Gastrocnemius medialis (tissue), 4 donors: ENCODE measurements at regions not wholly inside any gene's neighbourhood (a gene's known extent, or its start where the extent isn't known, plus 50 kb on each side); places are given as distances from the start of the nearest gene placed in this dataset.

Source experiments
- ATAC-seq, 2 donors: fragments of 150-250 bp; one replicate each; pipeline ENCODE4 v1.9.1; 2016
- DNase-seq, 2 donors: peaks; one replicate each; pipeline ENCODE4 v3.0.0-alpha.2; 2019
- H3K27ac ChIP-seq, 4 donors: fragments of 200-600 bp; sonication (generic); 1 replicate in 1 of 4; 2 replicates in 3 of 4; pipeline ENCODE4 v1.5.1; 2016 to 2018; ENCODE audit warnings: mild to moderate bottlenecking in 2 of 4, moderate library complexity in 1 of 4
- H3K27me3 ChIP-seq, 3 donors: fragments of 200-600 bp; sonication (generic) in 2 of 3; 1 replicate in 1 of 3; 2 replicates in 2 of 3; pipeline versions ENCODE4 v1.5.1 to v1.6.0; 2016 to 2019; ENCODE audit warnings: mild to moderate bottlenecking in 1 of 3, moderate library complexity in 1 of 3
- H3K36me3 ChIP-seq, 2 donors: fragments of 200-600 bp; sonication (generic) in 1 of 2; one replicate each; pipeline ENCODE4 v1.5.1; 2017 to 2018
- H3K4me1 ChIP-seq, 2 donors: fragments of 200-600 bp; sonication (generic) in 1 of 2; one replicate each; pipeline ENCODE4 v1.5.1; 2016 to 2017; ENCODE audit warnings: mild to moderate bottlenecking in 2 of 2
- H3K4me3 ChIP-seq, 4 donors: fragments of 200-600 bp; sonication (generic) in 3 of 4; 1 replicate in 1 of 4; 2 replicates in 3 of 4; pipeline ENCODE4 v1.5.1; 2016 to 2019; ENCODE audit warnings: mild to moderate bottlenecking in 2 of 4
- H3K9me3 ChIP-seq, 3 donors: fragments of 200-600 bp; sonication (generic) in 2 of 3; 1 replicate in 1 of 3; 2 replicates in 2 of 3; pipeline ENCODE4 v1.5.1; 2016 to 2019
- POLR2A ChIP-seq, 2 donors: fragments of 450-650 bp; IDR thresholded peaks; one replicate each; pipeline ENCODE4 v1.6.1; 2017; ENCODE audit warnings: antibody characterized with exemption in 2 of 2, mild to moderate bottlenecking in 2 of 2, moderate library complexity in 2 of 2
- in situ Hi-C, 4 donors: fragments of 200-750 bp; cut with MboI; loops; one replicate each; pipeline versions ENCODE4 v1.15.0 to v1.8.0; 2017; ENCODE audit warnings: low sequenced_read_pairs in 4 of 4
- intact Hi-C: fragments of 100-400 bp; cut with DNase I; formaldehyde crosslinking; loops from one replicate; pipeline ENCODE4 v1.15.1; 2023; ENCODE audit warnings: low total_unique reads
- TF ChIP-seq, protein P1 (sequence below), 5 experiments: fragments of 450-650 bp in 3 of 5; fragments of 200-600 bp in 2 of 5; sonication (generic) in 2 of 5; IDR thresholded peaks in 4 of 5; conservative IDR thresholded peaks in 1 of 5; 1 replicate in 4 of 5; 2 replicates in 1 of 5; pipeline ENCODE4 v1.5.1; 2016 to 2019; ENCODE audit warnings: antibody characterized with exemption in 5 of 5, mild to moderate bottlenecking in 3 of 5, moderate library complexity in 3 of 5

DNA sequence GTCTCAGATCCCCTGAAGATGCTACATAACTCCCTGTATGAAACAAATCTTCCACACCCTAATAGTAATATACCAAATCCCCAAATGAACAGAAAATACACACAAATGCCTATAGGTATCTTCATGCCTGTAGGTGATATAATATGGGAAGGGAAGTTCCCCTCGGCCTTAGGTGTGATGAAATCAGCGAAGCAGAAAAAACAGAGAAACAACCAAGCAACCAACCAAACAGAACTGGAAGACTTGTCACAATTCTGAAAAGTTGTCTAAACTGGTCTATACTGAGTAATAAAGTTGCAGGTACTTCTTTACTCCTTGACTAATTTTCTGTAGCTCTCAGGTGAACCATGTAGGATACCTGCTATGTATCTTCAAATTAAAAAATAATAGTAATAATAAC, 82.2 kb upstream of the SATB1 start:
- DNase-seq (no peak), ATAC-seq (no peak)
- TF ChIP-seq, protein P1, sequence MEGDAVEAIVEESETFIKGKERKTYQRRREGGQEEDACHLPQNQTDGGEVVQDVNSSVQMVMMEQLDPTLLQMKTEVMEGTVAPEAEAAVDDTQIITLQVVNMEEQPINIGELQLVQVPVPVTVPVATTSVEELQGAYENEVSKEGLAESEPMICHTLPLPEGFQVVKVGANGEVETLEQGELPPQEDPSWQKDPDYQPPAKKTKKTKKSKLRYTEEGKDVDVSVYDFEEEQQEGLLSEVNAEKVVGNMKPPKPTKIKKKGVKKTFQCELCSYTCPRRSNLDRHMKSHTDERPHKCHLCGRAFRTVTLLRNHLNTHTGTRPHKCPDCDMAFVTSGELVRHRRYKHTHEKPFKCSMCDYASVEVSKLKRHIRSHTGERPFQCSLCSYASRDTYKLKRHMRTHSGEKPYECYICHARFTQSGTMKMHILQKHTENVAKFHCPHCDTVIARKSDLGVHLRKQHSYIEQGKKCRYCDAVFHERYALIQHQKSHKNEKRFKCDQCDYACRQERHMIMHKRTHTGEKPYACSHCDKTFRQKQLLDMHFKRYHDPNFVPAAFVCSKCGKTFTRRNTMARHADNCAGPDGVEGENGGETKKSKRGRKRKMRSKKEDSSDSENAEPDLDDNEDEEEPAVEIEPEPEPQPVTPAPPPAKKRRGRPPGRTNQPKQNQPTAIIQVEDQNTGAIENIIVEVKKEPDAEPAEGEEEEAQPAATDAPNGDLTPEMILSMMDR (IDR thresholded peaks at IDR 0.05 in 4 of 5, conservative IDR thresholded peaks at IDR 0.05 in 1 of 5): no peak
- TF ChIP-seq POLR2A (IDR thresholded peaks at IDR 0.05): no peak
- Histone ChIP-seq H3K27me3 (no peaks in the 10 kb centered on the region), H3K4me3 (no peak overlapping the region), H3K9me3 (no peaks in the 10 kb centered on the region), H3K27ac (no peak overlapping the region), H3K4me1 (no peaks in the 10 kb centered on the region), H3K36me3 (no peaks in the 10 kb centered on the region)
- intact Hi-C loops (no loop called here), in situ Hi-C loops (no loop called here)

DNA sequence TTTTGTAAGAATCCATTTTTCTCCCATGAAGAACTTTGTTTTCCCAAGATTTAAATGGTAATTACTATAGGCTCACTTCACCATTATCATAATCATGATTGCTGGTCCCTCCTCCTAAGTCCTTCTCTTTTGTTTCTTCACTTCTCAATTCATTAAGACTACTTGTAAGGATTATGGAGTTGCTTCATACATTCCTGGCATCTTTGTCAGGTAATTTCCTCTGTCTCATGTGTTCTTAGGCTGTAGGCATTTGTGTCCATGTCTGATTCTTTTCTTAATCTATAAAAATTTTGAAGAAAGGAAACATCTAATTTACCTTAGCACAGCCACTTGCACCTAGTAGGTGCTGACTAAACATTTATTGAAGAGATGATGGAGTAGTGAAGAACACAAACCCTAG, 79.9 kb upstream of the SATB1 start:
- no peak for DNase-seq
- no peaks in the 10 kb centered on the region for H3K27me3 ChIP-seq
- no peak overlapping the region for H3K4me3 ChIP-seq
- no peaks in the 10 kb centered on the region for H3K36me3 ChIP-seq
- H3K27ac ChIP-seq: no peak overlapping the region
- TF ChIP-seq, protein P1 (IDR thresholded peaks at IDR 0.05 in 4 of 5, conservative IDR thresholded peaks at IDR 0.05 in 1 of 5): no peak
- TF ChIP-seq POLR2A (IDR thresholded peaks at IDR 0.05): no peak
- H3K4me1 ChIP-seq: no peaks in the 10 kb centered on the region
- ATAC-seq: no peak
- intact Hi-C loops (no loop called here), in situ Hi-C loops (no loop called here)
- H3K9me3 ChIP-seq: no peaks in the 10 kb centered on the region

DNA sequence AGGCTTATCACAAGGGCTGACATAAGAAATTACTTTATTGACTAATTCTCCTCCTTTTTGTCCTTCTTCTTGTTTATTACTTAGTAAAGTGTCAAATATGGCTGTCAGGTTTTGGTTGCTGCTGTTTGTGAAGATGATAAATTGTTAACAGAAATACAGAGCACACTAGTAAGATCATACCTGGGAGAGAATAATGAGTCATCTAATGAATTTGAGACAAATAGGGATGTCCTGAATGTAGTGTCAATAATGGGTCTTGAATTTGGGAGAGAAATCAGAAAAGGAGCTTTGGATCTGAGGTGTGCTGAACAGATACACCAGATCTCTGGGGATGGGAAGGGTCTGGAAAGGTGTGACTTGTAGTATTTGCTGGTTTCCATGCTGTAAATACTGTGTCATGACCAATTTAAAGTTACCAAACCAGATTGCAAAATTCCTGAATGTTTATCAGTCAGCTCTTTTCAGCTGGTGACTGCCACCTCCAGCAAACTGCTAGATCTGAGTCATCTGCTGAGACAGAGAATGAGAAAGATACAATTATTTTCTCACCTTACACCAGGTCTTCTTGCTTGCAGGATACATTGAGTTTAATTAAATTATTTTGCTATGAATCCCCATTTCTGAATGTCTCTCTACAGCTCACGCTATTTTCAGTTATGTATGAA, 76.7 kb upstream of the SATB1 start:
- TF ChIP-seq, protein P1 (IDR thresholded peaks at IDR 0.05 in 4 of 5, conservative IDR thresholded peaks at IDR 0.05 in 1 of 5): no peak
- no peak for TF ChIP-seq POLR2A (IDR thresholded peaks at IDR 0.05)
- no peaks in the 10 kb centered on the region for H3K4me1 ChIP-seq
- no peak overlapping the region for H3K27ac ChIP-seq
- no peaks in the 10 kb centered on the region for H3K9me3 ChIP-seq
- H3K4me3 ChIP-seq: no peak overlapping the region
- H3K27me3 ChIP-seq: no peaks in the 10 kb centered on the region
- no peaks in the 10 kb centered on the region for H3K36me3 ChIP-seq
- in situ Hi-C loops: no loop called here
- no peak for ATAC-seq
- intact Hi-C loops: no loop called here
- no peak for DNase-seq

DNA sequence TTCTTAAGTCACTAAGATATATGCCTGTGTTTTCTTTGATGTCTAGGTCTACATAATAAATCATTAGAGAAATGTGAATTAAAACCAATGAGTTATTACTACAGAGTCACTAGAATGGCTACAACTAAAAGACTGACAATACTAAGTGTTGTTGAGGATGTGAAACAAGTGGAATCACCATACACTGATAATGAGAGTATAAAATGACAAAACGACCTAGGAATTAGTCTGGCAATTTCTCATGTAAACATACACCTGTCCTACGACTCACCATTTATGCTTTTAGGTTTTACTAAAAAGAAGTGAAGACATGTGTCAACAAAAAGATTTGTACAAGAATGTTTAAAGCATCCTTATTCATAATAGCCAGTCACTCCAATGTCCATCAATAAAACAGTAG, 75.2 kb upstream of the SATB1 start:
- ATAC-seq (no peak), DNase-seq (no peak)
- intact Hi-C loops (no loop called here), in situ Hi-C loops (no loop called here)
- Histone ChIP-seq H3K4me3 (no peak overlapping the region), H3K27ac (no peak overlapping the region), H3K27me3 (no peaks in the 10 kb centered on the region), H3K36me3 (no peaks in the 10 kb centered on the region), H3K4me1 (no peaks in the 10 kb centered on the region), H3K9me3 (no peaks in the 10 kb centered on the region)
- no peak for TF ChIP-seq POLR2A (IDR thresholded peaks at IDR 0.05)
- TF ChIP-seq, protein P1 (IDR thresholded peaks at IDR 0.05 in 4 of 5, conservative IDR thresholded peaks at IDR 0.05 in 1 of 5): no peak

DNA sequence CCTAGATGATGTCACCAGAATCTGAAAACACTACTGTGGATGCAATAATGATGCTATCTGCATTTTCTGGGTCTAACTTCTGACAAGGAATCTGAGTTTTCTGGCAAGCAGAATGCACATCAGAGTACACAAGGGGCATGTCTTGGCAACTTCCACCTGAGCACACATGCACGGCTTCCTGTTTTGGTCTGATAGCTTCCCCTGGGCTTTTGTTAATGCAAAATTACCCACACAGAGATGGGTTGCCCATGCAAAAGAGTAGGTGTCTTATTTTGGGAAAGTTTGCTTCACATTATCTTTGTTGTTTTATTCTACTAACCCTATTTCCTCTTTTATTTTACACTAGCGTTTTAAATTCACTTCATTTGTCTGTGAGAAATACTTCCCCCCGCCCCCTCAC, 74.2 kb upstream of the SATB1 start:
- Histone ChIP-seq H3K36me3 (no peaks in the 10 kb centered on the region), H3K4me1 (no peaks in the 10 kb centered on the region), H3K27ac (no peak overlapping the region), H3K4me3 (no peak overlapping the region), H3K9me3 (no peaks in the 10 kb centered on the region), H3K27me3 (no peaks in the 10 kb centered on the region)
- in situ Hi-C loops (no loop called here), intact Hi-C loops (no loop called here)
- DNase-seq: no peak
- ATAC-seq: no peak
- TF ChIP-seq, protein P1 (IDR thresholded peaks at IDR 0.05 in 4 of 5, conservative IDR thresholded peaks at IDR 0.05 in 1 of 5): no peak
- no peak for TF ChIP-seq POLR2A (IDR thresholded peaks at IDR 0.05)
